Stimulated activated effector memory CD8-positive, alpha-beta T cell treated with anti-CD3 and anti-CD28 coated beads, Interleukin-12 subunit alpha, Interleukin-12 subunit beta, amount 100 ng/mL, for 72 hours (primary cell): ENCODE measurements at regions not wholly inside any gene's neighbourhood (a gene's known extent, or its start where the extent isn't known, plus 50 kb on each side); places are given as distances from the start of the nearest gene placed in this dataset.
A peak's percentile ranks its signal among the peaks of the same experiment; 100 is the strongest.
"Not testable (repeated sequence)": the region's sequence is repeated elsewhere in the genome, so short reads cannot be mapped to it uniquely, and the experiment has no call there.

ENCODE experiments used
- ATAC-seq: fragments of 150-1000 bp; cut with Tn5 transposase; 2 replicates; pipeline ENCODE4 v1.10.0; 2021
- DNase-seq, 2 donors: peaks; one replicate each; pipeline ENCODE4 v3.0.0; 2021 to 2022; ENCODE audit warnings: low spot score in 2 of 2
- H3K27ac Mint-ChIP-seq: one replicate; pipeline ENCODE4 v1.8.0; 2022; ENCODE audit warnings: mild to moderate bottlenecking, mixed read lengths
- H3K36me3 Mint-ChIP-seq: one replicate; pipeline ENCODE4 v1.8.0; 2022; ENCODE audit warnings: mild to moderate bottlenecking, mixed read lengths
- H3K4me1 Mint-ChIP-seq: one replicate; pipeline ENCODE4 v1.8.0; 2022; ENCODE audit warnings: mixed read lengths
- H3K4me3 Mint-ChIP-seq: one replicate; pipeline ENCODE4 v1.8.0; 2022; ENCODE audit warnings: mild to moderate bottlenecking, mixed read lengths
- H3K9me3 Mint-ChIP-seq: one replicate; pipeline ENCODE4 v1.8.0; 2022; ENCODE audit warnings: mixed read lengths

DNA sequence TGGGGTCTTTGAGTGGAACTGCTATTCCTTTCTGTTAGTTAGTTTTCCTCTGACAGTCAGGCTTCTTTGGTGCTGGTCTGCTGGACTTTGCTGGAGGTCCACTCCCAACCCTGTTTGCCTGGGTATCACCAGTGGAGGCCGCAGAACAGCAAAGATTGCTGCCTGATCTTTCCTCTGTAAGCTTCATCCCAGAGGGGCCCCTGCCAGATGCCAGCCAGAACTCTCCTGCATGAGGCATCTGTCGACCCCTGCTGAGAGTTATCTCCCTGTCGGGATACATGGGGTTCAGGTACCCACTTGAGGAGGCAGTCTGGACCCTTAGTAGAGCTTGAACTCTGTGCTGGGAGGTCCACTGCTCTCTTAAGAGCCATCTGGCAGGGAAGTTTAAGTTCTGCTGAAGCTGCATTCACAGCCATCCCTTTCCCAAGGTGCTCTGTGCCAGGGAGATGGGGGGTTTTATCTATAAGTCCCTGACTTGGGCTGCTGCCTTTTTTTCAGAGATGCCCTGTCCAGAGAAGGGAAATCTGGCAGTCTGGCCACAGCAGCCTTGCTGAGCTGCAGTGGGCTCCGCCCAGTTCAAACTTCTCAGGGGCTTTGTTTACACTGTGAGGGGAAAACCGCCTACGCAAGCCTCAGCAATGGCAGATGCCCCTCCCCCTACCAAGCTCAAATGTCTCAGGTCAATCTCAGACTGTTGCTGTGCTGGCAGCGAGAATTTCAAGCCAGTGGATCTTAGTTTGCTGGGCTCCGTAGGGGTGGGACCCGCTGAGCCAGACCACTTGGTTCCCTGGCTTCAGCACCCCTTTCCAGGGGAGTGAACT is 89.7 kb upstream of the CDK6 start:
- no peak for DNase-seq

DNA sequence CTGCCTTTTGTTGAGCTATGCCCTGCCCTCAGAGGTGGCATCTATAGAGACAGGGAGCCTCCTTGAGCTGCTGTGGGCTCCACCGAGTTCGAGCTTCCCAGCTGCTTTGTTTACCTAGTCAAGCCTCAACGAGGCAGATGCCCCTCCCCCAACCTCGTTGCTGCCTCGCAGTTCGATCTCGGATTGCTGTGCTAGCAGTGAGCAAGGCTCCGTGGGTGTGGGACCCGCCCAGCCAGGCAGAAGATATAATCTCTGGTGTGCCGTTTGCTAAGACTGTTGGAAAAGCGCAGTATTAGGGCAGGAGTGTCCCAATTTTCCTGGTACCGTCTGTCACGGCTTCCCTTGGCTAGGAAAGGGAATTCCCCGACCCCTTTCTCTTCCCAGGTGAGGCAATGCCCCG is 88.4 kb upstream of the CDK6 start:
- H3K27ac Mint-ChIP-seq: no peak overlapping the region
- ATAC-seq: no peak
- peaks cover 2% of the 10 kb centered on the region for H3K9me3 Mint-ChIP-seq

More for the DNA sequence above, 89.7 kb upstream of the CDK6 start:
- no peak overlapping the region for H3K4me3 Mint-ChIP-seq
- peaks cover 11% of the 10 kb centered on the region for H3K9me3 Mint-ChIP-seq
- ATAC-seq: no peak
- no peaks in the 10 kb centered on the region for H3K36me3 Mint-ChIP-seq
- H3K27ac Mint-ChIP-seq: no peak overlapping the region
- H3K4me1 Mint-ChIP-seq: no peaks in the 10 kb centered on the region

DNA sequence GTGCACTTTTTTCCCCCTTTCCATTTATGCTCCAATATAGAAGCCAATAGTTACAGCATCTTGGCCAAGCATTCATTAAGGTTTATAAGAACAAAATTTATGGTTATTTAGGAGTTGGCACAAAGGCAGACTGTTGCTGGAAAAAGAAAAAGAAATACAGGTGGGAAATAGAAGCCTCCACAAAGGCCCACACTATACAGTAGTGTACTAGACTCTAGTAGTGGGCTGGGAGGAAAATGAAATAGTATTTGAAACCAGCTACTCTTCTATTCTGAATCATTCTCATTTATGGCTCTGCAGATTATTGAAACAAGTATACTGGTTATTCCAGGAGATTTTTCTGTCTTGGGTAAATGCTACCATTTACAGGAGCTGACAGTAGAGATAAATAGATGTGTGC is 80.9 kb upstream of the CDK6 start:
- no peak overlapping the region for H3K27ac Mint-ChIP-seq
- ATAC-seq: no peak
- no peaks in the 10 kb centered on the region for H3K9me3 Mint-ChIP-seq
- H3K36me3 Mint-ChIP-seq: no peaks in the 10 kb centered on the region
- H3K4me1 Mint-ChIP-seq: no peaks in the 10 kb centered on the region
- DNase-seq: no peak
- H3K4me3 Mint-ChIP-seq: no peak overlapping the region

More for the DNA sequence above, 88.4 kb upstream of the CDK6 start:
- Mint-ChIP-seq H3K4me3 (no peak overlapping the region), H3K4me1 (no peaks in the 10 kb centered on the region), H3K36me3 (no peaks in the 10 kb centered on the region)
- DNase-seq: no peak

- Mint-ChIP-seq H3K4me1 (no peaks in the 10 kb centered on the region), H3K36me3 (no peaks in the 10 kb centered on the region), H3K9me3 (no peaks in the 10 kb centered on the region), H3K27ac (no peak overlapping the region), H3K4me3 (no peak overlapping the region)
- DNase-seq (no peak), ATAC-seq (no peak)
Observed at GRCh38 chr7:92916770-92917224, 80.4 kb upstream of the CDK6 start.

DNA sequence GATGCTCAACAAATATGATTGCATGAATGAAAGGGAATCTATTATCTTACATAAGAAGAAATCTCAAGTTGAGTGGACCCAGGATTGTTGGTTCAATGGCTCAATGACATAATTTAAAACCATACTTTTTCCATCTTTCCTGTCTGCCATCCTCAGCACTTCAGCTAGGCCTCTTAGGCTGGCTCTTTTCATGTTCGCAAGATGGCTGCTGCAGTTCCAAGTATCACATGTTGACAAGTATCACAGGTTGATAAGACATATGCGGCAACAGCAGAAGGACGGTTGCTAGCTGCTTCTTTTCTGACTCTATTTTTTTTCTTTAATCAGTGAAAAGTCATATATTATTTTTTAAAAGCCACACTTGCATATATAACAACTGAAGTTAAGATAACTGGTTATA is 79.0 kb upstream of the CDK6 start:
- Mint-ChIP-seq H3K36me3 (no peaks in the 10 kb centered on the region), H3K27ac (no peak overlapping the region), H3K4me1 (no peaks in the 10 kb centered on the region), H3K9me3 (no peaks in the 10 kb centered on the region), H3K4me3 (no peak overlapping the region)
- no peak for DNase-seq
- no peak for ATAC-seq

- Mint-ChIP-seq H3K9me3 (no peaks in the 10 kb centered on the region), H3K4me1 (no peaks in the 10 kb centered on the region), H3K36me3 (no peaks in the 10 kb centered on the region), H3K27ac (peak overlapping the region; percentile 26), H3K4me3 (no peak overlapping the region)
- DNase-seq (no peak), ATAC-seq (no peak)
Observed at GRCh38 chr7:92914645-92915044, 78.3 kb upstream of the CDK6 start.

DNA sequence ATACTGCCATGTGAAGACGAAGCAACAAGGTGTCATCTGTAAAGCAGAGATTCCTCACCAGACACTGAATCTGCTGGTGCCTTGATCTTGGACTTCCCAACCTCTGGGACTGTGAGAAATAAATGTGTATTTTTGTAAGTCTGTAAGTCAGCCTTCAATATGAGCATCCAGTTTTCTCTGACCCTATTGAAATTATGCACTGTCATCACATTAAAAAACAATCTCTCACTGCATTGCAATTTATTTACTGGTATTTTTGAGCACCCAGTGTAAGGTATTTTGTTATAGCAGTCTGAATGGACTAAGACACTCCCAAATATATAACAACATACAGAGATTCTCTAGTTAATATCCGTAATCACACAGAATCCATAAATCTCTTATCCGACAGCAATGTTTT is 77.5 kb upstream of the CDK6 start:
- Mint-ChIP-seq H3K4me3 (no peak overlapping the region), H3K36me3 (no peaks in the 10 kb centered on the region), H3K27ac (no peak overlapping the region), H3K4me1 (no peaks in the 10 kb centered on the region), H3K9me3 (no peaks in the 10 kb centered on the region)
- DNase-seq: no peak
- no peak for ATAC-seq

- ATAC-seq: no peak
- H3K9me3 Mint-ChIP-seq: no peaks in the 10 kb centered on the region
- H3K36me3 Mint-ChIP-seq: no peaks in the 10 kb centered on the region
- peaks cover 4% of the 10 kb centered on the region for H3K4me1 Mint-ChIP-seq
- no peak for DNase-seq
- no peak overlapping the region for H3K4me3 Mint-ChIP-seq
- H3K27ac Mint-ChIP-seq: no peak overlapping the region
Observed at GRCh38 chr7:92910976-92911375, 74.6 kb upstream of the CDK6 start.

GRCh38 chr7:92909686-92910475 is 73.5 kb upstream of the CDK6 start:
- Mint-ChIP-seq H3K4me1 (peaks cover 12% of the 10 kb centered on the region), H3K9me3 (no peaks in the 10 kb centered on the region), H3K27ac (no peak overlapping the region), H3K36me3 (peaks cover 2% of the 10 kb centered on the region), H3K4me3 (no peak overlapping the region)
- DNase-seq (no peak), ATAC-seq (no peak)

GRCh38 chr7:92904244-92905131 is 68.1 kb upstream of the CDK6 start:
- ATAC-seq (peak; percentile 99), DNase-seq (peak; percentile 60 to 93)
- Mint-ChIP-seq H3K36me3 (peaks cover 11% of the 10 kb centered on the region), H3K27ac (peak overlapping the region; percentile 83), H3K4me1 (peaks cover 30% of the 10 kb centered on the region), H3K9me3 (peaks cover 2% of the 10 kb centered on the region), H3K4me3 (peak overlapping the region; percentile 68)

DNA sequence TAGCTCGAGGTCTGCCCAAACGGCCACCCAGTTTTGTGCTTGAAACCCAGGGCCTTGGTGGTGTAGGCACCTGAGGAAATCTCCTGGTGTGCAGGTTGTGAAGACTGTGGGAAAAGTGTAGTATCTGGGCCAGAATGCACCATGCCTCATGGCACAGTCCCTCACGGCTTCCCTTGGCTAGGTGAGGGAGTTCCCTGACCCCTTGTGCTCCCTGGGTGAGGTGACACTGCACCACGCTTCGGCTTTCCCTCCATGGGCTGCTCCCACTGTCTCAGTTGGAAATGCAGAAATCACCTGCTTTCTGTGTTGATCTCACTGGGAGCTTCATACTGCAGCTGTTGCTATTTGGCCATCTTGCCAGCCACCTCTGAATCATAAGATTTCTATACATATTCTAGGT is 62.4 kb upstream of the CDK6 start:
- Mint-ChIP-seq H3K9me3 (peaks cover 6% of the 10 kb centered on the region), H3K4me1 (peaks cover 13% of the 10 kb centered on the region), H3K36me3 (no peaks in the 10 kb centered on the region), H3K27ac (no peak overlapping the region), H3K4me3 (no peak overlapping the region)
- ATAC-seq: no peak
- no peak for DNase-seq

GRCh38 chr7:92894857-92895256 is 58.5 kb upstream of the CDK6 start:
- DNase-seq, H3K4me3 Mint-ChIP-seq, H3K4me1 Mint-ChIP-seq, H3K36me3 Mint-ChIP-seq, H3K27ac Mint-ChIP-seq, ATAC-seq, H3K9me3 Mint-ChIP-seq: not testable (repeated sequence)

GRCh38 chr7:92889081-92889480 is 52.7 kb upstream of the CDK6 start:
- Mint-ChIP-seq H3K4me1 (peaks cover 3% of the 10 kb centered on the region), H3K27ac (no peak overlapping the region), H3K4me3 (no peak overlapping the region), H3K36me3 (no peaks in the 10 kb centered on the region), H3K9me3 (peaks cover 11% of the 10 kb centered on the region)
- ATAC-seq (no peak), DNase-seq (no peak)
